ENCODE measurements at regions not wholly inside any gene's neighbourhood (a gene's known extent, or its start where the extent isn't known, plus 50 kb on each side); places are given as distances from the start of the nearest gene placed in this dataset.
A peak's percentile ranks its signal among the peaks of the same experiment; 100 is the strongest.

DNA sequence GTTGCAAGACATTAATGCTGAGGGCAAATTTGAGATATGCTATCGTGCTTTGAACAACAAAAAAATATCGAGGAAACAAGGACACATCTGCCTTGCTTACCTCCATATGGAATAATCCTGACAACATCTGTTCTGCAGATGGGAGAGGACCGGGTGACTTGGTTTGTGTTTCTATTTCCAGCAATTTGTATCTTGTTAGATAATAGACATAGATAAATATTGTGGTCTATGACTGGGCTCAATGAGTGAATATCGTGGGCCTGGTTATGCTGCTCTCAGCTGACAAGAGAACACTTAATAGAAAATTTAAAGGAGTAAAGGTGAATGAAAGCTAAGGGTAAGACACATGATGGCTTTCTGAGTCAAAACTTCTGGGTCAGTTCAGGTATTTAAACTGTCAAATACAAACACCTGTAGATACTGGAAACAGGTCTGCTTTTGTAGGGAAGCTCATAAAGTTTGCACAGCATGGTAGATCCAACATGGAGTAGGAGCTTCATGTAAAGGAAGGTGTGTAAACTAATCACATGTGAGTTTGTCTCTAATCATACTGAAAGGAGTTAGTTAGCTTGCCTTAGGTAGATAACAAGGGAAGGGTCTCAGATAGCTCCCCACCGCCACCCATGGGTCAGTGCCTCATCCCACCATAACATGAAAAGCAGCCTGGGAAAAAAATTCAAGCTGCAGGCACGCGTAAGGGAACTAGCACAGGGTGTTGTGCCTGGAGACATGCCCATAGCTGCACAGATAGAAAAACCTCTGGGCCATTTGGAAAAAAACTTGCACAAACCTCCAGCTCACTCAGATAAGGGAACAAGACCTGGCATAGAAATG, 904.1 kb upstream of the EPHA5 start:
- peak overlapping the region; percentile 54 for H3K4me2 ChIP-seq
- no peak overlapping the region for H3K9ac ChIP-seq
- peaks cover 8% of the 10 kb centered on the region for H3F3A ChIP-seq (replicated peaks; ENCODE audit: insufficient read depth)
- DNase-seq, result no peak
- no peaks in the 10 kb centered on the region for H3K79me2 ChIP-seq (ENCODE audit: insufficient read depth)
- CTCF ChIA-PET, result no interaction called here
- no peak overlapping the region; a peak in 1 of 4 replicates for H3K4me3 ChIP-seq (ENCODE audit: low read depth in 2 of 2, low read length in 1 of 2)
- no peak overlapping the region for H2AFZ ChIP-seq (ENCODE audit: low read depth)
- POLR2A ChIA-PET, result no interaction called here
- no peaks in the 10 kb centered on the region for H4K20me1 ChIP-seq (ENCODE audit: insufficient read depth)
- H3K36me3 ChIP-seq (replicated peaks in 1 of 2; ENCODE audit: control insufficient read depth in 1 of 2, insufficient read depth in 2 of 2, low read length in 1 of 2), result no peaks in the 10 kb centered on the region
- H3K4me1 ChIP-seq (ENCODE audit: control insufficient read depth in 1 of 2, insufficient read depth in 2 of 2, low read depth in 1 of 2, low read length in 1 of 2), result peaks cover 3 to 7% of the 10 kb centered on the region in 2 experiments; a peak in 2 of 4 replicates
- no peak for TF ChIP-seq ELF1 (IDR thresholded peaks at IDR 0.05)
- TF ChIP-seq RFX5 (IDR thresholded peaks at IDR 0.05; ENCODE audit: low read length), result no peak
- TF ChIP-seq, protein P1, sequence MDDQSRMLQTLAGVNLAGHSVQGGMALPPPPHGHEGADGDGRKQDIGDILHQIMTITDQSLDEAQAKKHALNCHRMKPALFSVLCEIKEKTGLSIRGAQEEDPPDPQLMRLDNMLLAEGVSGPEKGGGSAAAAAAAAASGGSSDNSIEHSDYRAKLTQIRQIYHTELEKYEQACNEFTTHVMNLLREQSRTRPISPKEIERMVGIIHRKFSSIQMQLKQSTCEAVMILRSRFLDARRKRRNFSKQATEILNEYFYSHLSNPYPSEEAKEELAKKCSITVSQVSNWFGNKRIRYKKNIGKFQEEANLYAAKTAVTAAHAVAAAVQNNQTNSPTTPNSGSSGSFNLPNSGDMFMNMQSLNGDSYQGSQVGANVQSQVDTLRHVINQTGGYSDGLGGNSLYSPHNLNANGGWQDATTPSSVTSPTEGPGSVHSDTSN (IDR thresholded peaks at IDR 0.05), result peak; percentile 32; the same call in 1 of the 2 replicates
- no peak for TF ChIP-seq FOXM1 (IDR thresholded peaks at IDR 0.05; ENCODE audit: low read depth)
- TF ChIP-seq FOSL2 (IDR thresholded peaks at IDR 0.05; ENCODE audit: borderline replicate concordance, low read depth), result no peak
- peak; percentile 19; the same call in 1 of the 2 replicates for TF ChIP-seq JUND (IDR thresholded peaks at IDR 0.05)
- no peak for TF ChIP-seq NFIC (IDR thresholded peaks at IDR 0.05; ENCODE audit: borderline replicate concordance)
- TF ChIP-seq TAF1 (IDR thresholded peaks at IDR 0.05; ENCODE audit: borderline replicate concordance, low read depth, low read length), result no peak
- TF ChIP-seq, protein P2, sequence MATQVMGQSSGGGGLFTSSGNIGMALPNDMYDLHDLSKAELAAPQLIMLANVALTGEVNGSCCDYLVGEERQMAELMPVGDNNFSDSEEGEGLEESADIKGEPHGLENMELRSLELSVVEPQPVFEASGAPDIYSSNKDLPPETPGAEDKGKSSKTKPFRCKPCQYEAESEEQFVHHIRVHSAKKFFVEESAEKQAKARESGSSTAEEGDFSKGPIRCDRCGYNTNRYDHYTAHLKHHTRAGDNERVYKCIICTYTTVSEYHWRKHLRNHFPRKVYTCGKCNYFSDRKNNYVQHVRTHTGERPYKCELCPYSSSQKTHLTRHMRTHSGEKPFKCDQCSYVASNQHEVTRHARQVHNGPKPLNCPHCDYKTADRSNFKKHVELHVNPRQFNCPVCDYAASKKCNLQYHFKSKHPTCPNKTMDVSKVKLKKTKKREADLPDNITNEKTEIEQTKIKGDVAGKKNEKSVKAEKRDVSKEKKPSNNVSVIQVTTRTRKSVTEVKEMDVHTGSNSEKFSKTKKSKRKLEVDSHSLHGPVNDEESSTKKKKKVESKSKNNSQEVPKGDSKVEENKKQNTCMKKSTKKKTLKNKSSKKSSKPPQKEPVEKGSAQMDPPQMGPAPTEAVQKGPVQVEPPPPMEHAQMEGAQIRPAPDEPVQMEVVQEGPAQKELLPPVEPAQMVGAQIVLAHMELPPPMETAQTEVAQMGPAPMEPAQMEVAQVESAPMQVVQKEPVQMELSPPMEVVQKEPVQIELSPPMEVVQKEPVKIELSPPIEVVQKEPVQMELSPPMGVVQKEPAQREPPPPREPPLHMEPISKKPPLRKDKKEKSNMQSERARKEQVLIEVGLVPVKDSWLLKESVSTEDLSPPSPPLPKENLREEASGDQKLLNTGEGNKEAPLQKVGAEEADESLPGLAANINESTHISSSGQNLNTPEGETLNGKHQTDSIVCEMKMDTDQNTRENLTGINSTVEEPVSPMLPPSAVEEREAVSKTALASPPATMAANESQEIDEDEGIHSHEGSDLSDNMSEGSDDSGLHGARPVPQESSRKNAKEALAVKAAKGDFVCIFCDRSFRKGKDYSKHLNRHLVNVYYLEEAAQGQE (IDR thresholded peaks at IDR 0.05; ENCODE audit: low read depth, low read length), result no peak
- TF ChIP-seq, protein P3, sequence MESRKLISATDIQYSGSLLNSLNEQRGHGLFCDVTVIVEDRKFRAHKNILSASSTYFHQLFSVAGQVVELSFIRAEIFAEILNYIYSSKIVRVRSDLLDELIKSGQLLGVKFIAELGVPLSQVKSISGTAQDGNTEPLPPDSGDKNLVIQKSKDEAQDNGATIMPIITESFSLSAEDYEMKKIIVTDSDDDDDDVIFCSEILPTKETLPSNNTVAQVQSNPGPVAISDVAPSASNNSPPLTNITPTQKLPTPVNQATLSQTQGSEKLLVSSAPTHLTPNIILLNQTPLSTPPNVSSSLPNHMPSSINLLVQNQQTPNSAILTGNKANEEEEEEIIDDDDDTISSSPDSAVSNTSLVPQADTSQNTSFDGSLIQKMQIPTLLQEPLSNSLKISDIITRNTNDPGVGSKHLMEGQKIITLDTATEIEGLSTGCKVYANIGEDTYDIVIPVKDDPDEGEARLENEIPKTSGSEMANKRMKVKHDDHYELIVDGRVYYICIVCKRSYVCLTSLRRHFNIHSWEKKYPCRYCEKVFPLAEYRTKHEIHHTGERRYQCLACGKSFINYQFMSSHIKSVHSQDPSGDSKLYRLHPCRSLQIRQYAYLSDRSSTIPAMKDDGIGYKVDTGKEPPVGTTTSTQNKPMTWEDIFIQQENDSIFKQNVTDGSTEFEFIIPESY (IDR thresholded peaks at IDR 0.05; ENCODE audit: borderline replicate concordance, low read depth), result no peak
- TF ChIP-seq MEF2A (IDR thresholded peaks at IDR 0.05; ENCODE audit: borderline replicate concordance, low read depth), result peak; percentile 41; the same call in 1 of the 2 replicates
- TF ChIP-seq EP300 (IDR thresholded peaks at IDR 0.05; ENCODE audit: borderline replicate concordance in 1 of 2, low read depth in 1 of 2, low read length in 1 of 2), result no peak; a peak in 1 of 4 replicates
- TF ChIP-seq TCF12 (IDR thresholded peaks at IDR 0.05), result peak; percentile 95
- no peak for TF ChIP-seq MXI1 (IDR thresholded peaks at IDR 0.05; ENCODE audit: low read depth, low read length)
- TF ChIP-seq FOXJ3 (CRISPR knock-in tag; IDR thresholded peaks at IDR 0.05), result no peak
- TF ChIP-seq EZH2phosphoT487 (IDR thresholded peaks at IDR 0.05; ENCODE audit: borderline replicate concordance, low read depth), result no peak
- 5% methylated on average over 7 of the region's 7 CpGs for WGBS (ENCODE audit: low lambda C conversion rate)
- H3K9me2 ChIP-seq, result no peaks in the 10 kb centered on the region
- no peaks in the 10 kb centered on the region for H3K27me3 ChIP-seq (ENCODE audit: insufficient read depth)
- H3K27ac ChIP-seq (ENCODE audit: low read depth in 2 of 2, low read length in 1 of 2), result peak overlapping the region; percentile 22 to 52; a peak in 3 of 4 replicates
- no peaks in the 10 kb centered on the region for H3K9me3 ChIP-seq

Measured in SK-N-SH (cell line).